ENCODE measurements at regions not wholly inside any gene's neighbourhood (a gene's known extent, or its start where the extent isn't known, plus 50 kb on each side); places are given as distances from the start of the nearest gene placed in this dataset.

GRCh38 chr4:147173797-147174432 lies 228.3 kb upstream of the TTC29 start:
- Histone ChIP-seq H2BK5ac (ENCODE audit: low read length) (no peak overlapping the region), H3K27me3 (ENCODE audit: insufficient read depth, low read length, poor library complexity) (no peaks in the 10 kb centered on the region), H2BK15ac (replicated peaks; ENCODE audit: low read depth) (no peak overlapping the region), H3K4me1 (ENCODE audit: control insufficient read depth, low read depth, low read length) (no peaks in the 10 kb centered on the region), H3K4ac (ENCODE audit: low read depth, low read length) (no peak overlapping the region), H2BK120ac (ENCODE audit: low read depth, low read length) (no peak overlapping the region), H3K18ac (ENCODE audit: low read length) (no peak overlapping the region), H4K5ac (ENCODE audit: low read length) (no peak overlapping the region), H3K56ac (ENCODE audit: low read length) (no peak overlapping the region), H3K79me2 (ENCODE audit: control insufficient read depth, insufficient read depth, low read length) (no peaks in the 10 kb centered on the region), H3K79me1 (ENCODE audit: low read length) (no peaks in the 10 kb centered on the region), H2AK5ac (ENCODE audit: low read length) (no peak overlapping the region), H3K36me3 (ENCODE audit: control insufficient read depth, insufficient read depth, low read length) (no peaks in the 10 kb centered on the region), H3K9ac (ENCODE audit: low read length) (no peak overlapping the region), H3K23ac (ENCODE audit: low read length) (no peak overlapping the region), H3K27ac (ENCODE audit: low read depth, low read length) (no peak overlapping the region), H4K8ac (ENCODE audit: low read depth, low read length) (no peak overlapping the region), H3K4me3 (ENCODE audit: low read length) (no peak overlapping the region), H3K4me2 (ENCODE audit: low read length) (no peak overlapping the region)
- WGBS (ENCODE audit: extremely low coverage, insufficient coverage, low lambda C conversion rate) = no CpG with 5 or more reads among the region's 7 CpGs
- DNase-seq = peak; percentile 51

DNA sequence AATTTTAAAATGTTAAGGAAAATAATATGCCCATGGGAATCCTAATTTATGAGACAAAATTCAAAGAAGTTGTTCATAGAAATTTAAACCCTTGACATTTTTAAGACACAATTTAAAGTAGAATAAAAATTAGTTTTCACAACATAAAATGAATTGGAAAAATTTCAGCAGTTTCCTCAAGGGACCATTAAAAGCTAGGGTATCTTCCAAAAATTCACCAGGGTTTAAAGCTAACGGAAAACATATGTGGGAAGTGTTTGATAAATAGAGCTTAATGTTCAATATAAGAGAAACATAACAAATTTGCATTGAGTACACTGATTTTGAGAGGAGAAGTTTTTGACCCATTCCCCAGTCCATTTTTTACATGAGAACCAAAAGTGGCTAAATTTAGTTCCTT lies 228.9 kb upstream of the TTC29 start:
- Histone ChIP-seq H3K27me3 (ENCODE audit: insufficient read depth, low read length, poor library complexity) (no peaks in the 10 kb centered on the region), H3K23ac (ENCODE audit: low read length) (no peak overlapping the region), H3K27ac (ENCODE audit: low read depth, low read length) (no peak overlapping the region), H3K4me2 (ENCODE audit: low read length) (no peak overlapping the region), H2BK15ac (replicated peaks; ENCODE audit: low read depth) (no peak overlapping the region), H3K79me2 (ENCODE audit: control insufficient read depth, insufficient read depth, low read length) (no peaks in the 10 kb centered on the region), H3K4me3 (ENCODE audit: low read length) (no peak overlapping the region), H4K8ac (ENCODE audit: low read depth, low read length) (no peak overlapping the region), H2AK5ac (ENCODE audit: low read length) (no peak overlapping the region), H3K4me1 (ENCODE audit: control insufficient read depth, low read depth, low read length) (no peaks in the 10 kb centered on the region), H2BK120ac (ENCODE audit: low read depth, low read length) (no peak overlapping the region), H4K5ac (ENCODE audit: low read length) (no peak overlapping the region), H3K18ac (ENCODE audit: low read length) (no peak overlapping the region), H3K9ac (ENCODE audit: low read length) (no peak overlapping the region), H2BK5ac (ENCODE audit: low read length) (no peak overlapping the region), H3K79me1 (ENCODE audit: low read length) (no peaks in the 10 kb centered on the region), H3K56ac (ENCODE audit: low read length) (no peak overlapping the region), H3K36me3 (ENCODE audit: control insufficient read depth, insufficient read depth, low read length) (no peaks in the 10 kb centered on the region), H3K4ac (ENCODE audit: low read depth, low read length) (no peak overlapping the region)
- no CpG with 5 or more reads among the region's 1 CpG for WGBS (ENCODE audit: extremely low coverage, insufficient coverage, low lambda C conversion rate)
- DNase-seq = no peak

- no CpG with 5 or more reads among the region's 1 CpG for WGBS (ENCODE audit: extremely low coverage, insufficient coverage, low lambda C conversion rate)
- H3K27ac ChIP-seq (ENCODE audit: low read depth, low read length) = peak overlapping the region; percentile 66
- no peak overlapping the region for H3K4me2 ChIP-seq (ENCODE audit: low read length)
Observed at GRCh38 chr4:147175460-147176025, 229.9 kb upstream of the TTC29 start.

DNA sequence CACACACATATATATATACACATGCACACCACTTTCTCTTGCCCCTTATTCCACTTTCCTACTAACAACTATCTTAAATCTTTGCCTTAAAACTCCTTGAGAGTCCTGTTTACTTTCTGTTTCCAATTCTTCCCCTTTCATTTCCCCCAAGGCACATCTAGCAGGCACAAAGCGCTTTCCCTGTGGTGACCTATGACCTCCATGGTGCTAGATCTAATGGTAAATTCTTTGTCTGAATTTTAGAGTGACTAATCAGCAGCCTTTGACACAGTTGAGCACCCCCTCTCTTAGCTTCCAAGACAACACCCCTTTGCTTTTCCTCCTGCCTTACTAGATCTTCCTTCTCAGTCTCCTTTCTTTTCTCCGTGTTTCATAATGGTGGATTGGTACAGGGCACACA lies 236.4 kb upstream of the TTC29 start:
- Histone ChIP-seq H3K9ac (ENCODE audit: low read length) (no peak overlapping the region), H2BK5ac (ENCODE audit: low read length) (no peak overlapping the region), H2AK5ac (ENCODE audit: low read length) (no peak overlapping the region), H3K23ac (ENCODE audit: low read length) (no peak overlapping the region), H3K4ac (ENCODE audit: low read depth, low read length) (no peak overlapping the region), H3K27me3 (ENCODE audit: insufficient read depth, low read length, poor library complexity) (no peaks in the 10 kb centered on the region), H3K4me3 (ENCODE audit: low read length) (no peak overlapping the region), H3K79me1 (ENCODE audit: low read length) (no peaks in the 10 kb centered on the region), H4K8ac (ENCODE audit: low read depth, low read length) (no peak overlapping the region), H3K4me2 (ENCODE audit: low read length) (no peak overlapping the region), H3K4me1 (ENCODE audit: control insufficient read depth, low read depth, low read length) (no peaks in the 10 kb centered on the region), H3K27ac (ENCODE audit: low read depth, low read length) (no peak overlapping the region), H3K79me2 (ENCODE audit: control insufficient read depth, insufficient read depth, low read length) (no peaks in the 10 kb centered on the region), H3K56ac (ENCODE audit: low read length) (no peak overlapping the region), H3K18ac (ENCODE audit: low read length) (no peak overlapping the region), H2BK120ac (ENCODE audit: low read depth, low read length) (no peak overlapping the region), H2BK15ac (replicated peaks; ENCODE audit: low read depth) (no peak overlapping the region), H3K36me3 (ENCODE audit: control insufficient read depth, insufficient read depth, low read length) (no peaks in the 10 kb centered on the region), H4K5ac (ENCODE audit: low read length) (no peak overlapping the region)
- no CpG with 5 or more reads among the region's 2 CpGs for WGBS (ENCODE audit: extremely low coverage, insufficient coverage, low lambda C conversion rate)
- no peak for DNase-seq

More at GRCh38 chr4:147175460-147176025, 229.9 kb upstream of the TTC29 start:
- Histone ChIP-seq H2AK5ac (ENCODE audit: low read length) (no peak overlapping the region), H3K79me1 (ENCODE audit: low read length) (no peaks in the 10 kb centered on the region), H3K4me3 (ENCODE audit: low read length) (no peak overlapping the region), H3K36me3 (ENCODE audit: control insufficient read depth, insufficient read depth, low read length) (no peaks in the 10 kb centered on the region), H3K27me3 (ENCODE audit: insufficient read depth, low read length, poor library complexity) (no peaks in the 10 kb centered on the region), H3K9ac (ENCODE audit: low read length) (no peak overlapping the region), H4K5ac (ENCODE audit: low read length) (no peak overlapping the region), H3K23ac (ENCODE audit: low read length) (no peak overlapping the region), H2BK5ac (ENCODE audit: low read length) (no peak overlapping the region), H3K79me2 (ENCODE audit: control insufficient read depth, insufficient read depth, low read length) (no peaks in the 10 kb centered on the region), H4K8ac (ENCODE audit: low read depth, low read length) (peak overlapping the region; percentile 28), H3K4me1 (ENCODE audit: control insufficient read depth, low read depth, low read length) (no peaks in the 10 kb centered on the region), H3K4ac (ENCODE audit: low read depth, low read length) (no peak overlapping the region), H2BK15ac (replicated peaks; ENCODE audit: low read depth) (no peak overlapping the region), H2BK120ac (ENCODE audit: low read depth, low read length) (no peak overlapping the region), H3K56ac (ENCODE audit: low read length) (no peak overlapping the region), H3K18ac (ENCODE audit: low read length) (no peak overlapping the region)
- DNase-seq = peak; percentile 61

DNA sequence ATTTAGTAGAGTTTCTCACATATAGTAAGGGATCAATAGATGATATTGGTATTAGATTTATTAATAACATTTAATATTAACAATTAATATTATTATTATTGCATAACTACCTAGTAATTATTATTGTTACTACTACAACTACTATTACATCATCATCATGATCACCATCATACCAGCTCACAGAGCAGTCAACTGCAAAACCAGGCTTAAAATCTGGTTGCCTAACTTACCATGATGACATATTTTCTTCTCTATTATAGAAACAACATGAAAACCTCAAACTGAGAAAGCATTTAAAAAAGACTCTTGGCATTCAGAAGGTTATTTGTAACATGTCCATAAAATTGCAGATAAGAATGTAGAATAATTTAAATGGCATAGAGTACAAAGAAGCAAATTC lies 247.0 kb upstream of the TTC29 start:
- Histone ChIP-seq H2BK120ac (ENCODE audit: low read depth, low read length) (no peak overlapping the region), H4K5ac (ENCODE audit: low read length) (no peak overlapping the region), H3K4me1 (ENCODE audit: control insufficient read depth, low read depth, low read length) (peaks cover under 1% of the 10 kb centered on the region), H3K23ac (ENCODE audit: low read length) (no peak overlapping the region), H3K9ac (ENCODE audit: low read length) (no peak overlapping the region), H4K8ac (ENCODE audit: low read depth, low read length) (no peak overlapping the region), H3K4me2 (ENCODE audit: low read length) (no peak overlapping the region), H3K27me3 (ENCODE audit: insufficient read depth, low read length, poor library complexity) (no peaks in the 10 kb centered on the region), H2BK15ac (replicated peaks; ENCODE audit: low read depth) (no peak overlapping the region), H3K79me2 (ENCODE audit: control insufficient read depth, insufficient read depth, low read length) (no peaks in the 10 kb centered on the region), H3K4me3 (ENCODE audit: low read length) (no peak overlapping the region), H2AK5ac (ENCODE audit: low read length) (no peak overlapping the region), H3K79me1 (ENCODE audit: low read length) (no peaks in the 10 kb centered on the region), H3K27ac (ENCODE audit: low read depth, low read length) (no peak overlapping the region), H2BK5ac (ENCODE audit: low read length) (no peak overlapping the region), H3K36me3 (ENCODE audit: control insufficient read depth, insufficient read depth, low read length) (no peaks in the 10 kb centered on the region), H3K4ac (ENCODE audit: low read depth, low read length) (no peak overlapping the region), H3K56ac (ENCODE audit: low read length) (no peak overlapping the region), H3K18ac (ENCODE audit: low read length) (no peak overlapping the region)
- DNase-seq = no peak

DNA sequence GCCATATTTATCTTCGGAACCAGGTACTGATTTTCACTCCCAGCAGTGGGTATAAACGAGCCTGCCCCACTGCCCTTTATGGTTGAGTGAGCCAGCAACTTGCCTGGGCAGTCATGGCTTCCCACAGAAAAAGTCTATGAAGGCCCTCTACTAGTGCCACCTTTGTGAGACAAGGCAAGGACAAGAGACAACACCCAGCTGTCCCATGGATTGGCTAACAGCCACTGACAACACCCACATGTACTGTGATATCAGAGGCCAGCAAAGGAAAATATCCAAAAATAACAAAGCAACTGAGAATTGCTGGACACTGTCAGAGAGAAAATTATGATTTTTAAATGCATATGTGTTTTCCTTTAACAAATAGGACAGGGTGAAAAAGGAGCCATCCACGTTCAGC lies 248.4 kb upstream of the TTC29 start:
- H3K4me2 ChIP-seq (ENCODE audit: low read length) = no peak overlapping the region
- no peaks in the 10 kb centered on the region for H3K79me1 ChIP-seq (ENCODE audit: low read length)
- no peak overlapping the region for H4K8ac ChIP-seq (ENCODE audit: low read depth, low read length)
- H3K27ac ChIP-seq (ENCODE audit: low read depth, low read length) = no peak overlapping the region
- no peaks in the 10 kb centered on the region for H3K79me2 ChIP-seq (ENCODE audit: control insufficient read depth, insufficient read depth, low read length)
- H3K4ac ChIP-seq (ENCODE audit: low read depth, low read length) = no peak overlapping the region
- peaks cover 3% of the 10 kb centered on the region for H3K4me1 ChIP-seq (ENCODE audit: control insufficient read depth, low read depth, low read length)
- H3K18ac ChIP-seq (ENCODE audit: low read length) = no peak overlapping the region
- no peak overlapping the region for H3K56ac ChIP-seq (ENCODE audit: low read length)
- no peak overlapping the region for H2BK5ac ChIP-seq (ENCODE audit: low read length)
- DNase-seq = no peak
- WGBS (ENCODE audit: extremely low coverage, insufficient coverage, low lambda C conversion rate) = no CpG with 5 or more reads among the region's 3 CpGs
- H2AK5ac ChIP-seq (ENCODE audit: low read length) = no peak overlapping the region
- no peak overlapping the region for H2BK120ac ChIP-seq (ENCODE audit: low read depth, low read length)
- H3K23ac ChIP-seq (ENCODE audit: low read length) = no peak overlapping the region
- no peaks in the 10 kb centered on the region for H3K36me3 ChIP-seq (ENCODE audit: control insufficient read depth, insufficient read depth, low read length)
- H3K4me3 ChIP-seq (ENCODE audit: low read length) = no peak overlapping the region
- H4K5ac ChIP-seq (ENCODE audit: low read length) = no peak overlapping the region
- H3K27me3 ChIP-seq (ENCODE audit: insufficient read depth, low read length, poor library complexity) = no peaks in the 10 kb centered on the region
- H2BK15ac ChIP-seq (replicated peaks; ENCODE audit: low read depth) = no peak overlapping the region
- no peak overlapping the region for H3K9ac ChIP-seq (ENCODE audit: low read length)
